ENCODE measurements at regions not wholly inside any gene's neighbourhood (a gene's known extent, or its start where the extent isn't known, plus 50 kb on each side); places are given as distances from the start of the nearest gene placed in this dataset.

- intact Hi-C loops (cut with DNase I), result no loop called here
- Histone ChIP-seq H3K27me3 (no peaks in the 10 kb centered on the region), H3K4me3 (no peak overlapping the region), H3K27ac (replicated peaks in 1 of 4) (no peak overlapping the region), H3K36me3 (no peaks in the 10 kb centered on the region), H3K4me1 (no peaks in the 10 kb centered on the region), H3K9me3 (no peaks in the 10 kb centered on the region)
- WGBS, result 63% methylated on average over 2 of the region's 2 CpGs
- no peak for DNase-seq (ENCODE audit: extremely low spot score)
- TF ChIP-seq POLR2A (IDR thresholded peaks at IDR 0.05; ENCODE audit: low read depth), result no peak
- TF ChIP-seq CTCF (IDR thresholded peaks at IDR 0.05), result no peak
- no peak for TF ChIP-seq EP300 (IDR thresholded peaks at IDR 0.05)
- no peak for TF ChIP-seq POLR2AphosphoS5 (IDR thresholded peaks at IDR 0.05)
These were observed 450.6 kb upstream of the AUTS2 start for GRCh38 chr7:69147631-69148030.

GRCh38 chr7:69149804-69150782 lies 448.2 kb upstream of the AUTS2 start:
- Histone ChIP-seq H3K4me1 (no peaks in the 10 kb centered on the region), H3K36me3 (no peaks in the 10 kb centered on the region), H3K4me3 (no peak overlapping the region), H3K27ac (replicated peaks in 1 of 4) (no peak overlapping the region), H3K27me3 (no peaks in the 10 kb centered on the region), H3K9me3 (no peaks in the 10 kb centered on the region)
- 95% methylated on average over 12 of the region's 12 CpGs for WGBS
- no peak for DNase-seq (ENCODE audit: extremely low spot score)
- intact Hi-C loops (cut with DNase I), result no loop called here
- TF ChIP-seq CTCF (IDR thresholded peaks at IDR 0.05) (no peak), EP300 (IDR thresholded peaks at IDR 0.05) (no peak), POLR2AphosphoS5 (IDR thresholded peaks at IDR 0.05) (no peak), POLR2A (IDR thresholded peaks at IDR 0.05; ENCODE audit: low read depth) (no peak)

GRCh38 chr7:69162326-69162725 lies 435.9 kb upstream of the AUTS2 start:
- Histone ChIP-seq H3K4me3 (no peak overlapping the region), H3K27me3 (no peaks in the 10 kb centered on the region), H3K27ac (replicated peaks in 1 of 4) (peak overlapping the region in 2 of 4 donors; percentile 27 to 37), H3K4me1 (peaks cover 0 to 24% (median 17%) of the 10 kb centered on the region in 4 donors), H3K36me3 (no peaks in the 10 kb centered on the region), H3K9me3 (no peaks in the 10 kb centered on the region)
- 22% methylated on average over 1 of the region's 1 CpG for WGBS
- intact Hi-C loops (cut with DNase I), result no loop called here
- no peak for DNase-seq (ENCODE audit: extremely low spot score)
- TF ChIP-seq EP300 (IDR thresholded peaks at IDR 0.05), result no peak
- TF ChIP-seq POLR2A (IDR thresholded peaks at IDR 0.05; ENCODE audit: low read depth), result no peak
- TF ChIP-seq CTCF (IDR thresholded peaks at IDR 0.05), result no peak
- no peak for TF ChIP-seq POLR2AphosphoS5 (IDR thresholded peaks at IDR 0.05)

GRCh38 chr7:69162931-69163670 lies 435.2 kb upstream of the AUTS2 start:
- no peak overlapping the region for H3K4me3 ChIP-seq
- no peaks in the 10 kb centered on the region for H3K36me3 ChIP-seq
- no peaks in the 10 kb centered on the region for H3K27me3 ChIP-seq
- H3K9me3 ChIP-seq, result no peaks in the 10 kb centered on the region
- no peak for DNase-seq (ENCODE audit: extremely low spot score)
- peak overlapping the region in 3 of 4 donors; percentile 10 to 37 (median 27) for H3K27ac ChIP-seq (replicated peaks in 1 of 4)
- intact Hi-C loops (cut with DNase I), result no loop called here
- TF ChIP-seq CTCF (IDR thresholded peaks at IDR 0.05) (no peak), POLR2A (IDR thresholded peaks at IDR 0.05; ENCODE audit: low read depth) (no peak), EP300 (IDR thresholded peaks at IDR 0.05) (no peak), POLR2AphosphoS5 (IDR thresholded peaks at IDR 0.05) (no peak)
- H3K4me1 ChIP-seq, result peaks cover 0 to 24% (median 17%) of the 10 kb centered on the region in 4 donors
- WGBS, result 45% methylated on average over 8 of the region's 8 CpGs

All from esophagus muscularis mucosa (tissue), 4 donors.